PFSK-1 (cell line): ENCODE measurements at regions not wholly inside any gene's neighbourhood (a gene's known extent, or its start where the extent isn't known, plus 50 kb on each side); places are given as distances from the start of the nearest gene placed in this dataset.

Experiments used
- FOXP2 ChIP-seq: optimal IDR thresholded peaks from 2 replicates; pipeline ENCODE3; 2011; ENCODE audit warnings: borderline replicate concordance, control low read depth, inconsistent platforms; ENCODE audit not compliant: insufficient read depth; ENCODE audit errors: extremely low read length, extremely low read depth
- POLR2AphosphoS5 ChIP-seq: IDR thresholded peaks from 2 replicates; pipeline ENCODE4 v1.6.1; 2012; ENCODE audit warnings: low read depth, mild to moderate bottlenecking, control low read depth, low read length, moderate library complexity
- SIN3A ChIP-seq: IDR thresholded peaks from 2 replicates; pipeline ENCODE4 v1.6.1; 2012; ENCODE audit warnings: mild to moderate bottlenecking, low read length, moderate library complexity, borderline replicate concordance; ENCODE audit not compliant: insufficient read depth
- TAF1 ChIP-seq: IDR thresholded peaks from 2 replicates; pipeline ENCODE4 v1.6.1; 2012; ENCODE audit warnings: low read length, control low read depth, borderline replicate concordance; ENCODE audit not compliant: insufficient read depth
- TF ChIP-seq, protein P1 (sequence below), 2 experiments: IDR thresholded peaks; 2 replicates each; pipeline versions ENCODE4 v1.6.1 to v1.8.0; 2011 to 2012; ENCODE audit warnings: low read depth in 2 of 2, low read length in 2 of 2, control low read depth in 1 of 2, inconsistent platforms in 1 of 2, mild to moderate bottlenecking in 1 of 2, moderate library complexity in 1 of 2; ENCODE audit not compliant: insufficient read depth in 1 of 2

DNA sequence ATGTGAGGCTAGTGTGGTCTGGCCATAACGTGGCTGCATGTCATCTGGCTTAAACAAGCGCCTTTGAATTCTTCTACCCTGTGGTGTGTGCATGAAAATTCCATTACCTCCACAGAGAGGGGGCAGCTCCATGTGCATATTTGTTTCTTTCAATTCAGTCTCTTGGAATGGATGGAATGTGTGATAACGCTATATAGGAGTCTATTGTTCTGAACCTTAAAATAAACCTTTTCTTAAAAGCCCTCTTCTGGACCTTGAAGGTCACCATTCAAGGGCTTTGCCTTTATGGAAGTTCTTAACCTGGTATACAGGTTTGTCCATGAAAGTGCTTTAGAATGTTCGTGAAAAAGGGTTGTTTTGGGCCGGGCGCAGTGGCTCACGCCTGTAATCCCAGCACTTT is 118.2 kb upstream of the ADGRL2 start:
- no peak for TF ChIP-seq POLR2AphosphoS5
- no peak for TF ChIP-seq FOXP2
- no peak for TF ChIP-seq SIN3A
- no peak for TF ChIP-seq TAF1
- TF ChIP-seq, protein P1, sequence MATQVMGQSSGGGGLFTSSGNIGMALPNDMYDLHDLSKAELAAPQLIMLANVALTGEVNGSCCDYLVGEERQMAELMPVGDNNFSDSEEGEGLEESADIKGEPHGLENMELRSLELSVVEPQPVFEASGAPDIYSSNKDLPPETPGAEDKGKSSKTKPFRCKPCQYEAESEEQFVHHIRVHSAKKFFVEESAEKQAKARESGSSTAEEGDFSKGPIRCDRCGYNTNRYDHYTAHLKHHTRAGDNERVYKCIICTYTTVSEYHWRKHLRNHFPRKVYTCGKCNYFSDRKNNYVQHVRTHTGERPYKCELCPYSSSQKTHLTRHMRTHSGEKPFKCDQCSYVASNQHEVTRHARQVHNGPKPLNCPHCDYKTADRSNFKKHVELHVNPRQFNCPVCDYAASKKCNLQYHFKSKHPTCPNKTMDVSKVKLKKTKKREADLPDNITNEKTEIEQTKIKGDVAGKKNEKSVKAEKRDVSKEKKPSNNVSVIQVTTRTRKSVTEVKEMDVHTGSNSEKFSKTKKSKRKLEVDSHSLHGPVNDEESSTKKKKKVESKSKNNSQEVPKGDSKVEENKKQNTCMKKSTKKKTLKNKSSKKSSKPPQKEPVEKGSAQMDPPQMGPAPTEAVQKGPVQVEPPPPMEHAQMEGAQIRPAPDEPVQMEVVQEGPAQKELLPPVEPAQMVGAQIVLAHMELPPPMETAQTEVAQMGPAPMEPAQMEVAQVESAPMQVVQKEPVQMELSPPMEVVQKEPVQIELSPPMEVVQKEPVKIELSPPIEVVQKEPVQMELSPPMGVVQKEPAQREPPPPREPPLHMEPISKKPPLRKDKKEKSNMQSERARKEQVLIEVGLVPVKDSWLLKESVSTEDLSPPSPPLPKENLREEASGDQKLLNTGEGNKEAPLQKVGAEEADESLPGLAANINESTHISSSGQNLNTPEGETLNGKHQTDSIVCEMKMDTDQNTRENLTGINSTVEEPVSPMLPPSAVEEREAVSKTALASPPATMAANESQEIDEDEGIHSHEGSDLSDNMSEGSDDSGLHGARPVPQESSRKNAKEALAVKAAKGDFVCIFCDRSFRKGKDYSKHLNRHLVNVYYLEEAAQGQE (IDR thresholded peaks at IDR 0.05; ENCODE audit: insufficient read depth in 1 of 2, low read depth in 2 of 2, low read length in 2 of 2), result no peak

DNA sequence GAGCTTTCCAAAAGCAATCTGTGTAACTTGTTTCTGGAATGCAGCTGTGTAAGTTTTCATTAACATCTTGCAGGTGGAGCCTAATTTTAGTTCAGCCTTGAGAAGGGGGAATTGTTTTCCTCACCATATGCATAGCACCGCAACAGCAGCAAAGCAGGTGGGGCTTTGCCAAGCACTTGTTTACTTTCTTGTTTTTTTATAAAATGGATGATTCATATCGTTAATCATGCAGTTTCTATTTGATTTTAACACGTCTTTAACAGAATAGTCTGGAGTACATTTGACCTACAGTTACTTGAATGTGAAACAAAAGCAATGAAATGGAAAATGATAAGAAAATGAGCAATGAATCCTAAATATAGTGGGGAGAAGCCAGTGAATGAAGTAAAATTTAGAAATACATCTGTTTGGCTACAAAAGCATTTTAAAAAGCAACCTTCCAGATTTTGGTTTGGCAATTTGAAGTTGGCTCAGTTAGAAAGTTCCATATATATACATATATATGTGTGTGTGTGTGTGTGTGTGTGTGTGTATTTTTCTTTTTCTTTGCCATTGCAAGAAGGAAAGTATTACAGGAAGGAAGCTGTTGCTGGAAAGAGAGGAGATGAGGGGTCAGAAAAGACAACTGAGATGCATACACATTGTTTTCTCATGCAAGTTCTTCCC is 119.0 kb upstream of the ADGRL2 start:
- TF ChIP-seq POLR2AphosphoS5, result no peak
- TF ChIP-seq, protein P1 (IDR thresholded peaks at IDR 0.05; ENCODE audit: insufficient read depth in 1 of 2, low read depth in 2 of 2, low read length in 2 of 2), result no peak
- TF ChIP-seq SIN3A, result no peak
- no peak for TF ChIP-seq TAF1
- TF ChIP-seq FOXP2, result no peak

DNA sequence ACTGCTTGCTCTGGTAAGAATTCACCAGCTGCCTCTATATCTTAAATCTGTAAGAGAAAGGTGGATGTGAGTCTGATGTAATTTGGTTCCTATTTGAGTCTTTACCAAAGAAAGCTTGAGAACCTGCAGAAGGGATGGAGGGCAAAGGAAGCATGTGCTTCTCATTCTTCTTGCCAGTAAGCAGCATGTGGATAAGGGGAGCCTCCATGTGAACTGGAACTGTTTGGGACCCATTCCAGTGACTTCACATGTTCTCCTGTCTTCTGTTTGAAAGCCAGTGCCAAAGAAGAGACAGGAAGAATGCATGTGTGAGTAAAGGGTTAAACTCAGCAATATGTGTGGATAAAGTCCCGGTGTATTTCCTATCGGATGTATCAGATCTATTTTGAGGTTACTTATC is 119.6 kb upstream of the ADGRL2 start:
- TF ChIP-seq SIN3A (no peak), TAF1 (no peak), POLR2AphosphoS5 (no peak), FOXP2 (no peak)
- TF ChIP-seq, protein P1 (IDR thresholded peaks at IDR 0.05; ENCODE audit: insufficient read depth in 1 of 2, low read depth in 2 of 2, low read length in 2 of 2), result no peak

DNA sequence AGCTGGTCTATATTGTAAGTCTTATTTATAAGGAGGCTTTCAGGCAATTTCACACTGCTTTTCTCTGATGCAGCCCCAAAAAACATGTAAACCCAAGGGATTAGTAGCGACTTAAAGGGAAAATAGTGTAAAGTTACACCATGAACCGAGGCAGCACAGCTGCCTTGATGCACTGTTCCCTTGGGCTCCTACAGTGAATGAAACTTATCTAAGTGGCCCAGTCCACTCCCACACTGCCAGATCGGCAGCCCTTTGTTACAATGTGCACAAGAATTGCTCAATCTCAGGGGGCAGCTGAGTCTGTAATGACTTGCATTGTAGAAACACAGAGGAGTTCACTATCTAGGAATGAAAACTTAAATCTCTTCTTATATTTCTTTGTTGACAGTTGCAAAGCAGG is 120.8 kb upstream of the ADGRL2 start:
- peak; percentile 64; the same call in 1 of the 2 replicates for TF ChIP-seq SIN3A
- TF ChIP-seq, protein P1 (IDR thresholded peaks at IDR 0.05; ENCODE audit: insufficient read depth in 1 of 2, low read depth in 2 of 2, low read length in 2 of 2), result no peak

DNA sequence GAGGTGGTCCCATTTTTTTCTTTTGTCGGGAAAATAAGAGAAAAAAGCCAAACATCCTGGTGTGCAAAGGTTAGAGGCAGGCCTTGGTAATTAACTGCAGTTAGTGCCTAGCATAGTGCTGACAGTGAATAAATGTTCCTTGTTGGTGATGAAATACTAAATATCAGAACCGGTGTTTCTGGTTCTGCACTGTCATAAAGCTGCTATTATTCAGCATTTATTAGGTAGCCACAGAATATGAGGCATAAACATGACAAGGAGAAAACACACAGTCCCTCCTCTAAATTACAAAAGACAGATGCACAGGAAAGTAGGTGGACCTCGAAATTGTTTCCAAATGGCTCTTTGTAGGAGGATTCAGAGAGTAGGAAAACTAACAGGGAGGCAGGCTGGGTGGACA is 122.0 kb upstream of the ADGRL2 start:
- TF ChIP-seq TAF1 (no peak), POLR2AphosphoS5 (no peak), SIN3A (no peak), FOXP2 (no peak)
- TF ChIP-seq, protein P1 (IDR thresholded peaks at IDR 0.05; ENCODE audit: insufficient read depth in 1 of 2, low read depth in 2 of 2, low read length in 2 of 2), result no peak
